ENCODE measurements at regions not wholly inside any gene's neighbourhood (a gene's known extent, or its start where the extent isn't known, plus 50 kb on each side); places are given as distances from the start of the nearest gene placed in this dataset.

- H3K36me3 Mint-ChIP-seq, result no peaks in the 10 kb centered on the region
- no peaks in the 10 kb centered on the region for H3K27me3 Mint-ChIP-seq
Measured at GRCh38 chr14:27370775-27371174, 772.9 kb upstream of the NOVA1 start.

GRCh38 chr14:27371209-27371608 lies 773.4 kb upstream of the NOVA1 start:
- Mint-ChIP-seq H3K27ac (no peak overlapping the region), H3K27me3 (no peaks in the 10 kb centered on the region), H3K4me3 (no peak overlapping the region), H3K36me3 (no peaks in the 10 kb centered on the region), H3K4me1 (no peaks in the 10 kb centered on the region), H3K9me3 (peaks cover 6% of the 10 kb centered on the region)
- DNase-seq, result no peak

More at GRCh38 chr14:27370775-27371174, 772.9 kb upstream of the NOVA1 start:
- H3K4me3 Mint-ChIP-seq, result no peak overlapping the region
- DNase-seq, result no peak
- no peak overlapping the region for H3K27ac Mint-ChIP-seq
- peaks cover 9% of the 10 kb centered on the region for H3K9me3 Mint-ChIP-seq
- H3K4me1 Mint-ChIP-seq, result no peaks in the 10 kb centered on the region

DNA sequence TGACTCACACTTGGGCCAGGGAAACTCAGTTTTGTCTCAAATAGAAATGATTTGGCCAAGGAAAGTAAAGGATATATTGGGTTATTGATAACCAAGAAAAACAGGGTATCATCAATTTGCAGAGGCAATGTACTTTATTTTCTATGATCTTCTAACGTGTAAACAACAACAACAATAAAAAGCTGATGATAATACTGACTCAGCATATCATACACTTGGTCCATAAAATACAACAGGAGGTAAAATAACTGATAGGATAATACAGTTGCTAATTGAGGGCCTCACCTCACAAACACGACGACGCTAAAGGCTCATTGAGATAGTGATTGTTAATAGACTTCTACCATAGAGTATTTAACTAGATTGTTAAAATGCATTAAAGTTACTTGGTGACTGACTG lies 774.0 kb upstream of the NOVA1 start:
- no peaks in the 10 kb centered on the region for H3K4me1 Mint-ChIP-seq
- H3K27ac Mint-ChIP-seq, result no peak overlapping the region
- H3K4me3 Mint-ChIP-seq, result no peak overlapping the region
- no peaks in the 10 kb centered on the region for H3K36me3 Mint-ChIP-seq
- H3K27me3 Mint-ChIP-seq, result no peaks in the 10 kb centered on the region
- no peak for DNase-seq
- peaks cover 5% of the 10 kb centered on the region for H3K9me3 Mint-ChIP-seq

GRCh38 chr14:27372771-27373170 lies 774.9 kb upstream of the NOVA1 start:
- Mint-ChIP-seq H3K27ac (no peak overlapping the region), H3K9me3 (peaks cover 8% of the 10 kb centered on the region), H3K4me3 (no peak overlapping the region), H3K36me3 (no peaks in the 10 kb centered on the region), H3K27me3 (no peaks in the 10 kb centered on the region), H3K4me1 (no peaks in the 10 kb centered on the region)
- DNase-seq, result no peak

DNA sequence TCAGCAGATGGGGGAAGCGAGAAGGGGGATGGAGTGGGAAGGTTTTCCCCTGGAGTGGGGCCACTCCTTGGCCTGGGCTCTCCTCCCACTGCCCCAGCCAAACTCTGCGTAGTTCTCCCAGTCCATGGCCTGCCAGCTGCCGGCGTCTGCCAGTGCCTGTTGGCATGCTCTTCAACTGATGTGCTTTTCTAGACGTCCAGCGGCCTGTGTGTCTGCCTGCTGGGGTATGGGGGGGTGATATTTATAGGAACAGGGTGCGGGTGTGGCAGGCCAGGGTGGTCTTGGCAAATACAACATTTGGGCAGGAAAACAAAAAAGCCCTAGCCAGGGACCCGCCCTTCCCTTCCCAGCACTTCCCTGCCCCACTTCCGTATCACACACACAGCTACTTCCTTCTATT lies 786.3 kb upstream of the NOVA1 start:
- no peaks in the 10 kb centered on the region for H3K36me3 Mint-ChIP-seq
- H3K4me3 Mint-ChIP-seq, result no peak overlapping the region
- peaks cover 8% of the 10 kb centered on the region for H3K9me3 Mint-ChIP-seq
- no peak for DNase-seq
- H3K4me1 Mint-ChIP-seq, result no peaks in the 10 kb centered on the region
- no peaks in the 10 kb centered on the region for H3K27me3 Mint-ChIP-seq
- no peak overlapping the region for H3K27ac Mint-ChIP-seq

- no peaks in the 10 kb centered on the region for H3K27me3 Mint-ChIP-seq
Measured at GRCh38 chr14:27386391-27386790, 788.6 kb upstream of the NOVA1 start.

DNA sequence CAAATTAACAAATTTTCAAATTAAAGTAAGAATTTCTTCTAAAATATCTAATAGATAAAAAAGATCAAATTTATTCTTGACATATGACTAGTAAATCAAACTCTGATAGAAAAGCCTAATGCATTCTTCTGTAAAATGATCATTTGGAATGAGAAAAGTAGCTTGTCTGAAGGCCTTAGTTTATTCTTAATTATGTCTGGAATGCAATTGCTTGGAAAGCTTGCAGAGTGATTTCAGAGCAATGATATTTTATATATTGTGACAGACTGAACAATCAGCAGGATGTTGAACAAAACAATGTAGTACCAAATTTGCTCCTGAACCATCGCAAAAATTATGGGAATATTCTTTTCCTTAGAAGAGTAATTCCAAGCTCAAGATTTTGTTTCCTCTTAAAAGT lies 789.6 kb upstream of the NOVA1 start:
- DNase-seq, result no peak
- no peaks in the 10 kb centered on the region for H3K27me3 Mint-ChIP-seq
- peaks cover 3% of the 10 kb centered on the region for H3K9me3 Mint-ChIP-seq
- no peaks in the 10 kb centered on the region for H3K36me3 Mint-ChIP-seq
- no peak overlapping the region for H3K27ac Mint-ChIP-seq
- no peak overlapping the region for H3K4me3 Mint-ChIP-seq
- H3K4me1 Mint-ChIP-seq, result no peaks in the 10 kb centered on the region

More at GRCh38 chr14:27386391-27386790, 788.6 kb upstream of the NOVA1 start:
- Mint-ChIP-seq H3K4me3 (no peak overlapping the region), H3K9me3 (peaks cover 3% of the 10 kb centered on the region), H3K4me1 (no peaks in the 10 kb centered on the region), H3K36me3 (no peaks in the 10 kb centered on the region), H3K27ac (no peak overlapping the region)
- DNase-seq, result no peak

DNA sequence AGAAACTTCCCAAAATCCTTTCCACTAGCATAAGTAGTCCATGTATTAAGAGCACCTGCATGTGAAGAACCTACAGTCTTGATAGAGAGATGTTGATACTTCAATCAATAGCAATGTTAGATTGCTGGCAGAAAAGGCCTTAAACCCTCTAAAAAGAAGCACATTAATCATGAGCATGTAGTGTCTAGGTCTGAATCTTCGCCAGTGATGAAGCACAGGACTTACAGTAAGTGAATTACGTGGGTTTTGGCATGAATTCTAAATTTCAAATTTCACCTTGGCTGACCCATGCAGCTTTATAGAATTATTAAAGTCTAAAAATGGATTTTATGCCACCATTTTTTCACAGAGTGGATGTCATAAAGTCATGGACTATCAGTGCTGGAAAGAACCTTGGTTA lies 791.6 kb upstream of the NOVA1 start:
- H3K9me3 Mint-ChIP-seq, result peaks cover 6% of the 10 kb centered on the region
- DNase-seq, result no peak
- no peaks in the 10 kb centered on the region for H3K36me3 Mint-ChIP-seq
- H3K27ac Mint-ChIP-seq, result no peak overlapping the region
- no peaks in the 10 kb centered on the region for H3K4me1 Mint-ChIP-seq
- no peak overlapping the region for H3K4me3 Mint-ChIP-seq
- H3K27me3 Mint-ChIP-seq, result no peaks in the 10 kb centered on the region

DNA sequence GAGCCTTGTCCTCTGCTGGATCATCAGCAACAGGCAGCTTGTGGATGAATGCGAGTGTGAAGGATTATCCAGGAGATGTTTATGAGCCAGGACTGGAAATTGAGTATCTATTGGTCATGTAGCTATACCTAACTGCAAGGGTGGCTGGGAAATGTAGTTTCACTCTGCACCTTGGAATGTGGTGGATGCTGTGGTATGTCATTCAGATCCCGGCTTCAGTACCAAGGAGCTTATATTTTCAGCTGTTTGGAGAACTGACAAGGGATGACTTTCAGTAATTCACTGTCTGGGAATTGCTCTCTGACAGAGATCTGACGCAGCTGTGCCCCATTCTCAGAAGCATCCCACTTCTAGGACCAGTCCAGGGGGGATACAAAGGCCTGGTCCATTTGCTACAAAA lies 792.3 kb upstream of the NOVA1 start:
- no peak for DNase-seq
- Mint-ChIP-seq H3K27ac (no peak overlapping the region), H3K36me3 (no peaks in the 10 kb centered on the region), H3K27me3 (no peaks in the 10 kb centered on the region), H3K4me1 (no peaks in the 10 kb centered on the region), H3K4me3 (no peak overlapping the region), H3K9me3 (peaks cover 6% of the 10 kb centered on the region)

DNA sequence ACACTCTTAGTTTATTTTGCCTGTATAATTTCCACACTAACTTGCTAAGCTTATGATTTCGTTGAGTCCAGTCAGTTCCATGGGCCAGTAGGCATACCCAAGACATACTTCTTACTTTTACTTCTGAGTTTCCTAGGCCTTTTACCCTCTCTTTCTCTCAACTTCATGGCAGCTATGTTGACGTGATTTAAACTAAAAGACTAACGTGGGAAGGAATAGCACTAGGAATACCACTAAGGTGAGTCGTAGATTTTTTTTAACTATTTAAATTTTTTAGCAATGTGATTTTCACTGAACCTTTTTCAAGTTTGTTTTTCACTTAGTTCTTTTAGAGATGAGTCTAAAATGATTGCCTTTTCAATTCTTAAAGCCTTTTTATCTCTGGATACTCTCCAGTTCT lies 793.5 kb upstream of the NOVA1 start:
- H3K9me3 Mint-ChIP-seq, result peaks cover 5% of the 10 kb centered on the region
- H3K27ac Mint-ChIP-seq, result no peak overlapping the region
- no peaks in the 10 kb centered on the region for H3K36me3 Mint-ChIP-seq
- H3K4me1 Mint-ChIP-seq, result no peaks in the 10 kb centered on the region
- DNase-seq, result no peak
- no peaks in the 10 kb centered on the region for H3K27me3 Mint-ChIP-seq
- H3K4me3 Mint-ChIP-seq, result no peak overlapping the region

- no peak overlapping the region for H3K27ac Mint-ChIP-seq
- H3K4me1 Mint-ChIP-seq, result no peaks in the 10 kb centered on the region
- no peaks in the 10 kb centered on the region for H3K27me3 Mint-ChIP-seq
- no peak overlapping the region for H3K4me3 Mint-ChIP-seq
- H3K9me3 Mint-ChIP-seq, result peaks cover 3% of the 10 kb centered on the region
- DNase-seq, result no peak
- H3K36me3 Mint-ChIP-seq, result no peaks in the 10 kb centered on the region
Measured at GRCh38 chr14:27392153-27392552, 794.3 kb upstream of the NOVA1 start.

GRCh38 chr14:27409944-27410343 lies 812.1 kb upstream of the NOVA1 start:
- H3K27me3 Mint-ChIP-seq, result no peaks in the 10 kb centered on the region
- H3K36me3 Mint-ChIP-seq, result no peaks in the 10 kb centered on the region
- peaks cover 4% of the 10 kb centered on the region for H3K9me3 Mint-ChIP-seq
- DNase-seq, result no peak
- H3K27ac Mint-ChIP-seq, result no peak overlapping the region
- no peak overlapping the region for H3K4me3 Mint-ChIP-seq
- no peaks in the 10 kb centered on the region for H3K4me1 Mint-ChIP-seq

- Mint-ChIP-seq H3K4me3 (no peak overlapping the region), H3K36me3 (no peaks in the 10 kb centered on the region), H3K27ac (no peak overlapping the region)
Measured at GRCh38 chr14:27410981-27411380, 813.1 kb upstream of the NOVA1 start.

GRCh38 chr14:27427796-27428195 lies 830.0 kb upstream of the NOVA1 start:
- peaks cover 8% of the 10 kb centered on the region for H3K9me3 Mint-ChIP-seq
- H3K4me1 Mint-ChIP-seq, result no peaks in the 10 kb centered on the region
- H3K27me3 Mint-ChIP-seq, result no peaks in the 10 kb centered on the region
- no peak overlapping the region for H3K27ac Mint-ChIP-seq
- H3K4me3 Mint-ChIP-seq, result no peak overlapping the region
- no peak for DNase-seq
- no peaks in the 10 kb centered on the region for H3K36me3 Mint-ChIP-seq

More at GRCh38 chr14:27410981-27411380, 813.1 kb upstream of the NOVA1 start:
- no peak for DNase-seq
- Mint-ChIP-seq H3K9me3 (peaks cover 4% of the 10 kb centered on the region), H3K27me3 (no peaks in the 10 kb centered on the region), H3K4me1 (no peaks in the 10 kb centered on the region)

DNA sequence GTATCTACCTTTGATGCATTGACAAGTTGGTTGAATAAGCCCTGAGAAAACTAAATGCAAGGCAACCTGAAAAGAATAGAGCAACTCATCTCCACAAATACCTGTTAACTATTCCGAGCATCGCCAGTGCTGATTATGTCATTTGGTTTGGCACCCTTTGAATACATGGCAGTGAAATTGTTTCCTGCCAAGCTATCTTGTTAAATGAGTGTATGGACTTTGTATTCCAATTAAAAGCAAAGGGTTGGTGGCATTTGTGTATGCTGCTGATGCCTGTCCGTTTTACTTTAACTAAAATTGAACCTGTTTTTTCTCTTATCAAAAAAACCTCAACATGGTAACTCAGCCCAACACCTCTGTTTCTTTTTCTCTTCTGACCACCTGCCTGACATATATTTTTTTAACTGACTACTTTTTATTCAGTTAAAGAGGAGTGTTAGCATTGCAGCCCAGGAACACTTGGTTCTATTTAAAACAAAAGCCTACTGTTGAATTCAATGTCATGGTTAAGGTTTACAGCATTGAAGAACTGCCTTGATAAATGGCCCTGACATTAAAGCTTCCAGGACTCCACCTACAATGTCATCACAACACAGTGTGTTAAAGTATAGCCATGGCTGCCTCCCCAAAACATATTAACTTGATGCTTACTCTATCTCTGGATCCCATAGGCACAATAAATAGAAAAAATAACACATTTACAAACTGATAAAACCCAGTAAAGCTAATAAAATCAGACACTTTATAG lies 838.3 kb upstream of the NOVA1 start:
- Mint-ChIP-seq H3K9me3 (peaks cover 9% of the 10 kb centered on the region), H3K4me3 (no peak overlapping the region), H3K4me1 (no peaks in the 10 kb centered on the region), H3K36me3 (no peaks in the 10 kb centered on the region), H3K27me3 (no peaks in the 10 kb centered on the region), H3K27ac (no peak overlapping the region)
- DNase-seq, result no peak

DNA sequence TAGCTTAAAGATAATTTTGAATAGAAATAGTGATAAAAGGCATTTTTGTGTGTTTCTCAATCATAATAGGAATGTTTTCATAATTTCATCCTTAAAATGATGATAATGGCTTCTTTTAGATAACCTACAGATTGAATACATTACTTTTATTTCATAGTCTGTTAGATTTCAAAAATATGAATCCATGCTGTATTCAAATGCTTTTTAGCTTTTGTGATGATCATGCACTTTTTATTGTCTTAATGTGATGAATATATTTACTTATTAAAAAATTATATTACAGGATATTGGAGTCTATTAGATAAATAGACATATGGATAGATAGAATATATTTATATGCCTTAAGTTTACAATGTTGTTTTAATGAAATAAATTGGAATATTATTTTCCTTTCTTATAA lies 886.8 kb upstream of the NOVA1 start:
- Mint-ChIP-seq H3K27ac (no peak overlapping the region), H3K27me3 (no peaks in the 10 kb centered on the region), H3K4me1 (no peaks in the 10 kb centered on the region), H3K4me3 (no peak overlapping the region), H3K9me3 (peaks cover 5% of the 10 kb centered on the region), H3K36me3 (no peaks in the 10 kb centered on the region)
- no peak for DNase-seq

Measured in activated naive CD8-positive, alpha-beta T cell treated with anti-CD3 and anti-CD28 coated beads for 36 hours (primary cell).